ENCODE measurements at regions not wholly inside any gene's neighbourhood (a gene's known extent, or its start where the extent isn't known, plus 50 kb on each side); places are given as distances from the start of the nearest gene placed in this dataset.

DNA sequence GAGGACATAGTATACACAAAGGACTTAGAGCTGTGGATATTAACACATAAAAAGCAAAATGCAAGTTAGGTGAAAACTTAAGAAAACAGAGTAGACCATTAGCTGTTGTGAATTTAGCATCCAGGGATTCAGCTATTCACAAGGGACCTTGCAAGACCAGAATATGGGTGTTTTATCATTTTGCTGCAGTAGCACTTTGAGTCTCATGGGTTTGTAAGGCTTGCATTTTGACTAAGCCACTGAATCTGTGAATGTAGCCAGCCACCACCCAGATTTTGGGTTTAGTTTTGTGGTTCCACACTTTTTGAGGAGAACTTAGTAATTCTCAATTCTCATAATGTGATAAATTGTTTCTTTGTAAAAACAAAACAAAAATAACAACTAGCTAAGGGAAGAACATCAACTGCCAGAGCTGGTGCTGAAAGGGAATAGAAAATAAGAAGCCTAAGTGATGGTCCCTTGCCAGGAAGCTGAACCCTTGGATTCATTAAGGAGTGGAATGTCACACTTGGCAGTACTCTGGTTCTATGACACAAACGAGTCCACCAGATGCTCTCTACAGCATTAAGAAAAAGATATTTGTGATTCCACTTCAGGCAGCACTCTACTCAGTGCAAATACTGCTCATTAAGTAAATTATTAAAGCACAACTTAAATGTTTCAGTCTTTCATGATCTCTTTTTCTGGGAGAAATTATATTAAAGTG, 557.4 kb upstream of the ZNF462 start:
- no peak for DNase-seq
- no peaks in the 10 kb centered on the region for H3K36me3 Mint-ChIP-seq (ENCODE audit: insufficient read depth in 1 of 3, low read depth in 3 of 3)
- H3K4me1 Mint-ChIP-seq, result peaks cover 16 to 18% of the 10 kb centered on the region in 2 experiments
- H3K4me3 Mint-ChIP-seq, result no peak overlapping the region
- no peak overlapping the region for H2BK5ac ChIP-seq (ENCODE audit: insufficient read length, low read length)
- H2BK120ac ChIP-seq (ENCODE audit: low read depth, low read length, poor library complexity, severe bottlenecking), result no peak overlapping the region
- H3K14ac ChIP-seq (ENCODE audit: insufficient read depth, low read length), result no peak overlapping the region
- H4K20me1 ChIP-seq (ENCODE audit: control insufficient read depth, insufficient read depth, insufficient read length), result no peaks in the 10 kb centered on the region
- H4K8ac ChIP-seq (replicated peaks; ENCODE audit: insufficient read length, low read depth, low read length), result no peak overlapping the region
- no peak overlapping the region for H3K4me2 ChIP-seq (ENCODE audit: insufficient read depth, insufficient read length, low read length)
- no peak overlapping the region for H3K23ac ChIP-seq (ENCODE audit: insufficient read length, low read depth, low read length)
- no peak overlapping the region for H4K5ac ChIP-seq (ENCODE audit: insufficient read length, low read depth, low read length)
- H3K27me3 Mint-ChIP-seq (ENCODE audit: low read depth), result peaks cover 5% of the 10 kb centered on the region
- TF ChIP-seq, protein P1, sequence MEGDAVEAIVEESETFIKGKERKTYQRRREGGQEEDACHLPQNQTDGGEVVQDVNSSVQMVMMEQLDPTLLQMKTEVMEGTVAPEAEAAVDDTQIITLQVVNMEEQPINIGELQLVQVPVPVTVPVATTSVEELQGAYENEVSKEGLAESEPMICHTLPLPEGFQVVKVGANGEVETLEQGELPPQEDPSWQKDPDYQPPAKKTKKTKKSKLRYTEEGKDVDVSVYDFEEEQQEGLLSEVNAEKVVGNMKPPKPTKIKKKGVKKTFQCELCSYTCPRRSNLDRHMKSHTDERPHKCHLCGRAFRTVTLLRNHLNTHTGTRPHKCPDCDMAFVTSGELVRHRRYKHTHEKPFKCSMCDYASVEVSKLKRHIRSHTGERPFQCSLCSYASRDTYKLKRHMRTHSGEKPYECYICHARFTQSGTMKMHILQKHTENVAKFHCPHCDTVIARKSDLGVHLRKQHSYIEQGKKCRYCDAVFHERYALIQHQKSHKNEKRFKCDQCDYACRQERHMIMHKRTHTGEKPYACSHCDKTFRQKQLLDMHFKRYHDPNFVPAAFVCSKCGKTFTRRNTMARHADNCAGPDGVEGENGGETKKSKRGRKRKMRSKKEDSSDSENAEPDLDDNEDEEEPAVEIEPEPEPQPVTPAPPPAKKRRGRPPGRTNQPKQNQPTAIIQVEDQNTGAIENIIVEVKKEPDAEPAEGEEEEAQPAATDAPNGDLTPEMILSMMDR (conservative IDR thresholded peaks at IDR 0.05), result no peak
- no peak overlapping the region for H2BK15ac ChIP-seq (ENCODE audit: low read depth, low read length)
- H3K79me2 ChIP-seq (ENCODE audit: insufficient read depth, low read length), result no peaks in the 10 kb centered on the region
- no peak overlapping the region for H3K18ac ChIP-seq (ENCODE audit: insufficient read length, low read depth, low read length)
- no peaks in the 10 kb centered on the region for H3K9me3 ChIP-seq (ENCODE audit: control insufficient read depth, low read depth, low read length)
- no peak overlapping the region for H2BK12ac ChIP-seq (ENCODE audit: insufficient read length, low read depth, low read length)
- H4K91ac ChIP-seq (ENCODE audit: insufficient read length, low read depth, low read length), result no peak overlapping the region
- no peak overlapping the region for H3K9ac ChIP-seq (ENCODE audit: extremely low read depth, insufficient read length, low read length)
- peaks cover 0 to 2% of the 10 kb centered on the region in 2 experiments; a peak in 1 of 5 replicates for H3K9me3 Mint-ChIP-seq
- no peaks in the 10 kb centered on the region for H3K23me2 ChIP-seq (ENCODE audit: insufficient read length, low read depth, low read length, poor library complexity, severe bottlenecking)
- no peak overlapping the region for H3T11ph ChIP-seq (ENCODE audit: low read length)
- H3K4ac ChIP-seq (ENCODE audit: low read depth, low read length), result no peak overlapping the region
- H3K4me1 ChIP-seq (ENCODE audit: insufficient read depth, low read length), result peaks cover 5% of the 10 kb centered on the region; the same call in 1 of the 2 replicates
- no peak overlapping the region for H3K56ac ChIP-seq (ENCODE audit: insufficient read length, low read depth, low read length)
- H3K27me3 ChIP-seq (ENCODE audit: insufficient read depth, low read length), result no peaks in the 10 kb centered on the region
- no peaks in the 10 kb centered on the region for H3K79me1 ChIP-seq (ENCODE audit: insufficient read depth, low read depth, low read length, poor library complexity, severe bottlenecking)
- no CpG with 5 or more reads among the region's 1 CpG for WGBS (ENCODE audit: extremely low coverage, insufficient read length, low lambda C conversion rate)
- H2AK5ac ChIP-seq (ENCODE audit: insufficient read length, low read length), result no peak overlapping the region
- H2AFZ ChIP-seq (ENCODE audit: low read length), result no peak overlapping the region
- H2BK20ac ChIP-seq (ENCODE audit: low read depth, low read length, poor library complexity, severe bottlenecking), result no peak overlapping the region
- no peak overlapping the region for H3K27ac Mint-ChIP-seq
- H3K27ac ChIP-seq (ENCODE audit: insufficient read length, low read depth, low read length), result no peak overlapping the region

All from H9 (cell line).